ENCODE measurements at regions not wholly inside any gene's neighbourhood (a gene's known extent, or its start where the extent isn't known, plus 50 kb on each side); places are given as distances from the start of the nearest gene placed in this dataset.

DNA sequence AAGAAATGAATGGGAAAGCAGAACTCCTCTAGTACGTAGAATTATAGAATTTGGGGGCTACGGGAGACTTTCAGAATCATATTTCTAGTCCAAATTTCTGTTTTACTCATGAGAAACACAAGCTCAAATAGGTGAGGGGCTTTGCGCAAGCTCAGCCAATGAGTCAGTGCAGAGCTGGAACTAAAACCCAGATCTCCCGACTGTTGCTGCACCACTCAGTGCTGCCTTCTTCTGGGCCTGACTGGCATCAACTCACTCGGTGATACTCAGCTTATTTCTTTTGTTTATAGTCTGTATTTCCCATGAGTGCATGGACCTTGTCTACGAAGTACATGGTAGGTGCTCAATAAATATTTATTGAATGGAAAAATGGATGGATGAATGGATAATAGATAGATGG is 280.2 kb downstream of the CDK5RAP2 start:
- Histone ChIP-seq H3K4me3 (no peak overlapping the region), H3K36me3 (replicated peaks in 1 of 2) (no peaks in the 10 kb centered on the region), H3K4me1 (replicated peaks in 1 of 2) (no peaks in the 10 kb centered on the region), H3K9me3 (replicated peaks in 1 of 3) (no peaks in the 10 kb centered on the region), H3K27me3 (no peaks in the 10 kb centered on the region), H3K27ac (no peak overlapping the region)
- DNase-seq: no peak
- TF ChIP-seq, protein P1, sequence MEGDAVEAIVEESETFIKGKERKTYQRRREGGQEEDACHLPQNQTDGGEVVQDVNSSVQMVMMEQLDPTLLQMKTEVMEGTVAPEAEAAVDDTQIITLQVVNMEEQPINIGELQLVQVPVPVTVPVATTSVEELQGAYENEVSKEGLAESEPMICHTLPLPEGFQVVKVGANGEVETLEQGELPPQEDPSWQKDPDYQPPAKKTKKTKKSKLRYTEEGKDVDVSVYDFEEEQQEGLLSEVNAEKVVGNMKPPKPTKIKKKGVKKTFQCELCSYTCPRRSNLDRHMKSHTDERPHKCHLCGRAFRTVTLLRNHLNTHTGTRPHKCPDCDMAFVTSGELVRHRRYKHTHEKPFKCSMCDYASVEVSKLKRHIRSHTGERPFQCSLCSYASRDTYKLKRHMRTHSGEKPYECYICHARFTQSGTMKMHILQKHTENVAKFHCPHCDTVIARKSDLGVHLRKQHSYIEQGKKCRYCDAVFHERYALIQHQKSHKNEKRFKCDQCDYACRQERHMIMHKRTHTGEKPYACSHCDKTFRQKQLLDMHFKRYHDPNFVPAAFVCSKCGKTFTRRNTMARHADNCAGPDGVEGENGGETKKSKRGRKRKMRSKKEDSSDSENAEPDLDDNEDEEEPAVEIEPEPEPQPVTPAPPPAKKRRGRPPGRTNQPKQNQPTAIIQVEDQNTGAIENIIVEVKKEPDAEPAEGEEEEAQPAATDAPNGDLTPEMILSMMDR (IDR thresholded peaks at IDR 0.05): no peak
- no peak for TF ChIP-seq POLR2A (IDR thresholded peaks at IDR 0.05)
- 71 to 76% (median 73%) methylated on average over 6 of the region's 6 CpGs for WGBS, 4 donors
- intact Hi-C loops (cut with DNase I): no loop called here

DNA sequence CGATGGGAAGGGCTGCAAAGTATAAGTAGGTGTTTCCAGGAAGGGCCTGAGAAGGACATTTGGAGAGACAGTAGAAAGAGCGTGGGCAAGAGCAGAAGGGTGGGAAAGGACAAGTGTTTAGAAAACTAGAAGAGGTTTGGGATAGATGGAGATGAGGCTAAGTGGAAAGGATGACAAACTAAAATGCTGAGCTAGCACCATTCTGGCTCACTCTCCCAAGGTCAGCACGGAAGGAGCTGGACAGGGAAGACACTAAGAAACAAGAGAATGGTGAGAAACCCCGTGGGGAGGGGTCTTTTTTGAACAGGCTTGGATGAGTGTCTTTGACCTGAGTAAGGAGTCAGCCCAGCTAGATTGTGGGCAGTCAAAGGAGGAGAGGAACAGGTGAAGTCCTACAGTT is 286.0 kb downstream of the CDK5RAP2 start:
- H3K27me3 ChIP-seq: no peaks in the 10 kb centered on the region
- H3K4me1 ChIP-seq (replicated peaks in 1 of 2): peaks cover 0 to 3% of the 10 kb centered on the region in 2 donors
- WGBS, 4 donors: 62 to 73% (median 68%) methylated on average over 4 of the region's 4 CpGs
- intact Hi-C loops (cut with DNase I): no loop called here
- no peak overlapping the region for H3K27ac ChIP-seq
- TF ChIP-seq POLR2A (IDR thresholded peaks at IDR 0.05): no peak
- TF ChIP-seq, protein P1 (IDR thresholded peaks at IDR 0.05): no peak
- no peaks in the 10 kb centered on the region for H3K36me3 ChIP-seq (replicated peaks in 1 of 2)
- no peaks in the 10 kb centered on the region for H3K9me3 ChIP-seq (replicated peaks in 1 of 3)
- H3K4me3 ChIP-seq: no peak overlapping the region
- no peak for DNase-seq

DNA sequence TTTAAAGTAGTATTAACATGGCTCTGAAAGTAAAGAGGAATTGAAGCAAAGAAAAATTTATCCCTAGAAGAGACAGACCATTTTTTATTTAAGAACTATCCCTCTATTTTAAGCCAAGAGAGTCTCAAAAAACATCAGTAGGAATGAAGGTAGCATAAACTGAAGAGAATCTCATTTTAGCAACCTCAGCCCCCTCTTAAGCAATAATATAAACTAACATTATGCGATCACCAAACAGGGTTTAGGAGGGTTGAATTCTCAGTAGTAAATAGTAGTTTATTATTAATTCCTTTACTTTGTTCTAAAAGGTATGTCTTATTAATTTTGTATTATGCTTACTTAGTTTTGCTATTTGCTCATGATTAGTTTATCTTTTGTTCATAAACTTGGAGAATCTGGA is 287.4 kb downstream of the CDK5RAP2 start:
- DNase-seq: no peak
- 0% methylated on average over 1 of the region's 1 CpG for WGBS, 4 donors
- no peaks in the 10 kb centered on the region for H3K27me3 ChIP-seq
- H3K36me3 ChIP-seq (replicated peaks in 1 of 2): no peaks in the 10 kb centered on the region
- intact Hi-C loops (cut with DNase I): no loop called here
- peaks cover 0 to 3% of the 10 kb centered on the region in 2 donors for H3K4me1 ChIP-seq (replicated peaks in 1 of 2)
- no peak for TF ChIP-seq POLR2A (IDR thresholded peaks at IDR 0.05)
- TF ChIP-seq, protein P1 (IDR thresholded peaks at IDR 0.05): no peak
- no peak overlapping the region for H3K4me3 ChIP-seq
- H3K9me3 ChIP-seq (replicated peaks in 1 of 3): no peaks in the 10 kb centered on the region
- H3K27ac ChIP-seq: no peak overlapping the region

DNA sequence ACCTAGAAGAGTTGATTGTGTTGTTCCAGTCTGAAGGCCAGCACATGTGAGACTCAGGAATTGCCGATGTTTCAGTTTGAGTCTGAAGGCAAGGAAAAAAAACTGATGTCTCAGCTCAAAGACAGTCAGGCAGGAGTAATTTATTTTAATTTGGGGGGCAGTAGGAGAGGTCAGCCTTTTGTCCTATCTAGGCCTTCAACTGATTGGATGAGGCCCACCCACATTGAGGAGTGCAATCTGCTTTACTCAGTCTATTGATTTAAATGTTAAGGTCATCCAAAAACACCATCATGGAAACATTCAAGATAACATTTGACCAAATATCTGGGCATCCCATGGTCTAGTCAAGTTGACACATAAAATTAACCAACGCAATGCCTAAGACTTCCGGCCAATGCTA is 288.9 kb downstream of the CDK5RAP2 start:
- no peak overlapping the region for H3K4me3 ChIP-seq
- no peaks in the 10 kb centered on the region for H3K36me3 ChIP-seq (replicated peaks in 1 of 2)
- no peaks in the 10 kb centered on the region for H3K9me3 ChIP-seq (replicated peaks in 1 of 3)
- no peaks in the 10 kb centered on the region for H3K27me3 ChIP-seq
- no peak for DNase-seq
- intact Hi-C loops (cut with DNase I): no loop called here
- H3K27ac ChIP-seq: no peak overlapping the region
- TF ChIP-seq, protein P1 (IDR thresholded peaks at IDR 0.05): no peak
- TF ChIP-seq POLR2A (IDR thresholded peaks at IDR 0.05): no peak
- WGBS, 4 donors: 82 to 93% (median 85%) methylated on average over 3 of the region's 3 CpGs
- peaks cover 0 to 3% of the 10 kb centered on the region in 2 donors for H3K4me1 ChIP-seq (replicated peaks in 1 of 2)
